HepG2 (cell line): ENCODE measurements at regions not wholly inside any gene's neighbourhood (a gene's known extent, or its start where the extent isn't known, plus 50 kb on each side); places are given as distances from the start of the nearest gene placed in this dataset.

Source experiments
- ATAC-seq: fragments of 200-7000 bp; cut with Tn5 transposase; 3 replicates; pipeline ENCODE4 v1.9.1; 2020; ENCODE audit warnings: mild to moderate bottlenecking, moderate library complexity
- BruUV-seq: library from RNA; stranded (reverse); fragments of 400-500 nt; replicated peaks from 2 replicates; lab custom pipeline; 2021; lab: Mats Ljungman, UMichigan
- CTCF ChIA-PET: fragments of 300-600 bp; formaldehyde crosslinking; extraction: SDS; loops from one replicate; lab custom pipeline; 2021; ENCODE audit warnings: low total read pairs, inconsistent platforms, low intra/inter-chr PET ratio; lab: Yijun Ruan, JAX
- POLR2A ChIA-PET: fragments of 350-600 bp; sonication (Branson Sonifier 250); formaldehyde crosslinking; loops from one replicate; lab custom pipeline; 2020; ENCODE audit warnings: antibody characterized with exemption, inconsistent platforms; lab: Yijun Ruan, JAX
- DNase-seq: peaks from one replicate; pipeline ENCODE4 v3.0.0-alpha.2; 2015; ENCODE audit warnings: low spot score
- FAIRE-seq: peaks from 3 replicates; lab custom pipeline; 2011; peaks lifted over from hg19 to GRCh38; lab: Jason Lieb, UNC
- H2AFZ ChIP-seq: one replicate; pipeline ENCODE4 v1.6.1; 2011; ENCODE audit warnings: low read length, inconsistent platforms
- H3K27ac ChIP-seq: fragments of 300-600 bp; 3 replicates; pipeline ENCODE4 v1.8.0; 2011; ENCODE audit warnings: mixed run types, mild to moderate bottlenecking, mixed read lengths, low read length, inconsistent platforms; ENCODE audit not compliant: insufficient read depth; ENCODE audit errors: extremely low read length
- H3K27me3 ChIP-seq, 2 experiments: fragments of 200-600 bp in 1 of 2; 2 replicates in 1 of 2; 3 replicates in 1 of 2; pipeline versions ENCODE4 v1.6.0 to v1.8.0; 2011; ENCODE audit warnings: low read length in 2 of 2, mild to moderate bottlenecking in 2 of 2, moderate library complexity in 2 of 2, inconsistent platforms in 1 of 2; ENCODE audit not compliant: insufficient read depth in 2 of 2, control insufficient read depth in 1 of 2
- H3K36me3 ChIP-seq, 2 experiments: fragments of 200-600 bp in 1 of 2; replicated peaks in 1 of 2; 2 replicates in 1 of 2; 3 replicates in 1 of 2; pipeline versions ENCODE4 v1.5.1 to v1.8.0; 2011; ENCODE audit warnings: low read length in 2 of 2, inconsistent platforms in 1 of 2; ENCODE audit not compliant: insufficient read depth in 2 of 2, control insufficient read depth in 1 of 2
- H3K4me1 ChIP-seq: 2 replicates; pipeline ENCODE4 v1.5.1; 2012; ENCODE audit warnings: low read length, inconsistent platforms; ENCODE audit not compliant: insufficient read depth
- H3K4me2 ChIP-seq: 2 replicates; pipeline ENCODE4 v1.6.0; 2011; ENCODE audit warnings: low read depth, low read length, inconsistent platforms
- H3K4me3 ChIP-seq, 3 experiments: fragments of 200-600 bp in 1 of 3; sonication (generic), shearing (Covaris generic) in 1 of 3; replicated peaks in 1 of 3; 2 replicates each; pipeline ENCODE4 v1.5.1; 2011 to 2016; ENCODE audit warnings: low read length in 3 of 3, inconsistent platforms in 2 of 3, low read depth in 2 of 3, mild to moderate bottlenecking in 2 of 3, control low read depth in 1 of 3, mixed read lengths in 1 of 3; ENCODE audit not compliant: insufficient read depth in 1 of 3
- H3K79me2 ChIP-seq: one replicate; pipeline ENCODE4 v1.6.1; 2011; ENCODE audit warnings: low read length, inconsistent platforms; ENCODE audit not compliant: insufficient read depth
- H3K9ac ChIP-seq: 2 replicates; pipeline ENCODE4 v1.6.0; 2011; ENCODE audit warnings: mild to moderate bottlenecking, low read depth, low read length, inconsistent platforms; ENCODE audit not compliant: insufficient read depth
- H3K9me3 ChIP-seq: 2 replicates; pipeline ENCODE4 v1.5.1; 2012; ENCODE audit warnings: mild to moderate bottlenecking, low read length
- H4K20me1 ChIP-seq: 2 replicates; pipeline ENCODE4 v1.6.0; 2011; ENCODE audit warnings: inconsistent platforms, mild to moderate bottlenecking, low read length, moderate library complexity; ENCODE audit not compliant: insufficient read depth
- ATM ChIP-seq: fragments of 450-650 bp; IDR thresholded peaks from 2 replicates; pipeline ENCODE4 v1.7.1; 2017; ENCODE audit warnings: mild to moderate bottlenecking, borderline replicate concordance
- JARID2 ChIP-seq: sonication (generic); formaldehyde crosslinking; IDR thresholded peaks from 2 replicates; pipeline ENCODE4 v1.8.1; 2023; ENCODE audit warnings: missing genetic modification reagents, inconsistent platforms; ENCODE audit not compliant: insufficient replicate concordance
- MAFG ChIP-seq: sonication (generic); formaldehyde crosslinking; IDR thresholded peaks from 2 replicates; pipeline ENCODE4 v1.5.1; 2020; ENCODE audit warnings: mild to moderate bottlenecking, missing genetic modification reagents
- MED8 ChIP-seq: sonication (generic); formaldehyde crosslinking; IDR thresholded peaks from 2 replicates; pipeline ENCODE4 v1.8.1; 2023; ENCODE audit warnings: mild to moderate bottlenecking, missing genetic modification reagents; ENCODE audit not compliant: insufficient replicate concordance
- MLLT10 ChIP-seq: sonication (generic); formaldehyde crosslinking; IDR thresholded peaks from 2 replicates; pipeline ENCODE4 v1.4.0; 2020; ENCODE audit warnings: missing genetic modification reagents
- NFYC ChIP-seq: IDR thresholded peaks from 2 replicates; pipeline ENCODE4 v1.6.1; 2016; ENCODE audit warnings: missing genetic modification reagents, missing compliant biosample characterization
- PHF21A ChIP-seq: sonication (generic); formaldehyde crosslinking; IDR thresholded peaks from 2 replicates; pipeline ENCODE4 v1.5.0; 2020; ENCODE audit warnings: mild to moderate bottlenecking, missing genetic modification reagents
- SP140L ChIP-seq: sonication (generic); formaldehyde crosslinking; IDR thresholded peaks from 2 replicates; pipeline ENCODE4 v1.4.0; 2020; ENCODE audit warnings: missing genetic modification reagents, borderline replicate concordance
- ZNF124 ChIP-seq: sonication (generic); formaldehyde crosslinking; IDR thresholded peaks from 2 replicates; pipeline ENCODE4 v1.4.0; 2020; ENCODE audit warnings: missing genetic modification reagents
- ZNF224 ChIP-seq: sonication (generic); formaldehyde crosslinking; IDR thresholded peaks from 2 replicates; pipeline ENCODE4 v1.5.0; 2020; ENCODE audit warnings: mild to moderate bottlenecking, missing genetic modification reagents
- ZNF549 ChIP-seq: sonication (generic); formaldehyde crosslinking; IDR thresholded peaks from 2 replicates; pipeline ENCODE4 v1.5.0; 2020; ENCODE audit warnings: missing genetic modification reagents
- ZNF558 ChIP-seq: sonication (generic); formaldehyde crosslinking; IDR thresholded peaks from 2 replicates; pipeline ENCODE4 v1.9.0; 2022; ENCODE audit warnings: mild to moderate bottlenecking, missing genetic modification reagents, borderline replicate concordance
- ZNF781 ChIP-seq: sonication (generic); formaldehyde crosslinking; IDR thresholded peaks from 2 replicates; pipeline ENCODE4 v1.5.1; 2020; ENCODE audit warnings: borderline replicate concordance, mild to moderate bottlenecking, missing genetic modification reagents; ENCODE audit errors: not compliant biosample characterization
- ZNF850 ChIP-seq: sonication (generic); formaldehyde crosslinking; conservative IDR thresholded peaks from 2 replicates; pipeline ENCODE4 v1.9.0; 2021; ENCODE audit warnings: mild to moderate bottlenecking, missing genetic modification reagents
- WGBS: methylation state at CpG from one replicate; pipeline ENCODE4 v1.1.6; 2017; ENCODE audit warnings: low lambda C conversion rate; 5-methylcytosine and 5-hydroxymethylcytosine counted together
- in situ Hi-C: cut with HindIII; loops from 2 replicates; pipeline ENCODE4 v1.10.0; 2017; ENCODE audit warnings: low pct_unique_long_range_greater_than_20kb; ENCODE audit not compliant: extremely low pct_ligation_motif_present
- intact Hi-C: fragments of 100-400 bp; cut with micrococcal nuclease; formaldehyde crosslinking; loops from one replicate; pipeline ENCODE4 v1.10.0; 2022; ENCODE audit not compliant: unreplicated experiment
- TF ChIP-seq, protein P1 (sequence below): fragments of 450-650 bp; IDR thresholded peaks from 2 replicates; pipeline ENCODE4 v1.6.1; 2017; ENCODE audit warnings: mild to moderate bottlenecking
- TF ChIP-seq, protein P2 (sequence below): IDR thresholded peaks from 2 replicates; pipeline ENCODE4 v1.4.0; 2020; ENCODE audit warnings: mild to moderate bottlenecking, missing genetic modification reagents
- TF ChIP-seq, protein P3 (sequence below): sonication (generic); formaldehyde crosslinking; IDR thresholded peaks from 2 replicates; pipeline ENCODE4 v1.8.0; 2023; ENCODE audit warnings: mild to moderate bottlenecking, missing genetic modification reagents

DNA sequence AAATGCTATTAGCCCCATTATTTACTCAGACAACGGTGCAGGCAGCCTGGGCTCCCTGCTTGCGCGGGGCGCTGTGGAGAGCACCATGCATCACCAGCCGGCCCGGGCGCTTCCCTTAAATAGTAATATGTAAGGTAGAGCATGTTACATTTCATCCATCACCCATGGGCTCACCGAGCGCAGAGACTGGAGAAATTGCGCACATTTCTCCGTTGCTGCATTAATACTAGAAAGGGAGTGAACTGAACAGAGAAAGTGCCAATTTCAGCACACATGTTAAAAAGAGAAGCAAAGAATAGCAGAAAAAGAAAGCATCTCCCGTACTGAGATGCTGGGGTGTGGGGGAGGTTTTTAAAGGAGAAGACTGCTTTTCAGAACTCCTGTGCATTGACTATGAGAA, 400.3 kb downstream of the ZSWIM6 start (continued):
- TF ChIP-seq, protein P1, sequence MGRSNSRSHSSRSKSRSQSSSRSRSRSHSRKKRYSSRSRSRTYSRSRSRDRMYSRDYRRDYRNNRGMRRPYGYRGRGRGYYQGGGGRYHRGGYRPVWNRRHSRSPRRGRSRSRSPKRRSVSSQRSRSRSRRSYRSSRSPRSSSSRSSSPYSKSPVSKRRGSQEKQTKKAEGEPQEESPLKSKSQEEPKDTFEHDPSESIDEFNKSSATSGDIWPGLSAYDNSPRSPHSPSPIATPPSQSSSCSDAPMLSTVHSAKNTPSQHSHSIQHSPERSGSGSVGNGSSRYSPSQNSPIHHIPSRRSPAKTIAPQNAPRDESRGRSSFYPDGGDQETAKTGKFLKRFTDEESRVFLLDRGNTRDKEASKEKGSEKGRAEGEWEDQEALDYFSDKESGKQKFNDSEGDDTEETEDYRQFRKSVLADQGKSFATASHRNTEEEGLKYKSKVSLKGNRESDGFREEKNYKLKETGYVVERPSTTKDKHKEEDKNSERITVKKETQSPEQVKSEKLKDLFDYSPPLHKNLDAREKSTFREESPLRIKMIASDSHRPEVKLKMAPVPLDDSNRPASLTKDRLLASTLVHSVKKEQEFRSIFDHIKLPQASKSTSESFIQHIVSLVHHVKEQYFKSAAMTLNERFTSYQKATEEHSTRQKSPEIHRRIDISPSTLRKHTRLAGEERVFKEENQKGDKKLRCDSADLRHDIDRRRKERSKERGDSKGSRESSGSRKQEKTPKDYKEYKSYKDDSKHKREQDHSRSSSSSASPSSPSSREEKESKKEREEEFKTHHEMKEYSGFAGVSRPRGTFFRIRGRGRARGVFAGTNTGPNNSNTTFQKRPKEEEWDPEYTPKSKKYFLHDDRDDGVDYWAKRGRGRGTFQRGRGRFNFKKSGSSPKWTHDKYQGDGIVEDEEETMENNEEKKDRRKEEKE, result no peak
- TF ChIP-seq, protein P2, sequence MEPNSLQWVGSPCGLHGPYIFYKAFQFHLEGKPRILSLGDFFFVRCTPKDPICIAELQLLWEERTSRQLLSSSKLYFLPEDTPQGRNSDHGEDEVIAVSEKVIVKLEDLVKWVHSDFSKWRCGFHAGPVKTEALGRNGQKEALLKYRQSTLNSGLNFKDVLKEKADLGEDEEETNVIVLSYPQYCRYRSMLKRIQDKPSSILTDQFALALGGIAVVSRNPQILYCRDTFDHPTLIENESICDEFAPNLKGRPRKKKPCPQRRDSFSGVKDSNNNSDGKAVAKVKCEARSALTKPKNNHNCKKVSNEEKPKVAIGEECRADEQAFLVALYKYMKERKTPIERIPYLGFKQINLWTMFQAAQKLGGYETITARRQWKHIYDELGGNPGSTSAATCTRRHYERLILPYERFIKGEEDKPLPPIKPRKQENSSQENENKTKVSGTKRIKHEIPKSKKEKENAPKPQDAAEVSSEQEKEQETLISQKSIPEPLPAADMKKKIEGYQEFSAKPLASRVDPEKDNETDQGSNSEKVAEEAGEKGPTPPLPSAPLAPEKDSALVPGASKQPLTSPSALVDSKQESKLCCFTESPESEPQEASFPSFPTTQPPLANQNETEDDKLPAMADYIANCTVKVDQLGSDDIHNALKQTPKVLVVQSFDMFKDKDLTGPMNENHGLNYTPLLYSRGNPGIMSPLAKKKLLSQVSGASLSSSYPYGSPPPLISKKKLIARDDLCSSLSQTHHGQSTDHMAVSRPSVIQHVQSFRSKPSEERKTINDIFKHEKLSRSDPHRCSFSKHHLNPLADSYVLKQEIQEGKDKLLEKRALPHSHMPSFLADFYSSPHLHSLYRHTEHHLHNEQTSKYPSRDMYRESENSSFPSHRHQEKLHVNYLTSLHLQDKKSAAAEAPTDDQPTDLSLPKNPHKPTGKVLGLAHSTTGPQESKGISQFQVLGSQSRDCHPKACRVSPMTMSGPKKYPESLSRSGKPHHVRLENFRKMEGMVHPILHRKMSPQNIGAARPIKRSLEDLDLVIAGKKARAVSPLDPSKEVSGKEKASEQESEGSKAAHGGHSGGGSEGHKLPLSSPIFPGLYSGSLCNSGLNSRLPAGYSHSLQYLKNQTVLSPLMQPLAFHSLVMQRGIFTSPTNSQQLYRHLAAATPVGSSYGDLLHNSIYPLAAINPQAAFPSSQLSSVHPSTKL (CRISPR knock-in tag), result no peak
- TF ChIP-seq MED8 (CRISPR knock-in tag), result no peak
- TF ChIP-seq JARID2, result no peak
- TF ChIP-seq, all 625 proteins: peak for 0

DNA sequence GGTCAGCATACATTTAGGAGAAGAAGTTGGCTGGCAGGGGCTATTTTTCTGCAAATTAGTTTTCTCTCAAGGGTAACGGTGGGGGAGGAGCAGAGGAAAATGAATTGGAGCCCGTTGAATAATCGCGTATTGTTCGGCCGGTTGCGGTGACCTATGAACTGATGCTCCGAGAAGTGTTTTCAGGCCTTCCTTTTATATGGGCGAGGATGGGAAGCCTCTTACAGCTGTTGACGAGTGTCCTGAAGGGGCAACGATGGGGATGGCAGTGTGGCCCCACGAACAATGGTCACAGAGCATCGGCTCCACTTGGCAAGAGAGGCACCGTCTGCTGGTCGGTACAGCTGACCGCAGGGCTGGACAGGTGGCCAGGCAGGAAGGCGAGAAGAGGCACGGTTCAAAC, 400.7 kb downstream of the ZSWIM6 start:
- 66% methylated on average over 18 of the region's 18 CpGs for WGBS
- H3K79me2 ChIP-seq, result no peaks in the 10 kb centered on the region
- H3K4me2 ChIP-seq, result no peak overlapping the region
- no peak overlapping the region for H3K4me3 ChIP-seq
- no TSS peak for BruUV-seq
- POLR2A ChIA-PET, result no interaction called here
- peaks cover 0 to 3% of the 10 kb centered on the region in 2 experiments; a peak in 1 of 5 replicates for H3K27me3 ChIP-seq
- ATAC-seq (no peak), DNase-seq (no peak), FAIRE-seq (no peak)
- no peak overlapping the region for H3K9ac ChIP-seq
- no peaks in the 10 kb centered on the region for H3K9me3 ChIP-seq
- no peaks in the 10 kb centered on the region for H3K4me1 ChIP-seq
- intact Hi-C loops (no loop called here), in situ Hi-C loops (no loop called here)
- H3K36me3 ChIP-seq, result no peaks in the 10 kb centered on the region
- H4K20me1 ChIP-seq, result no peaks in the 10 kb centered on the region
- no peak overlapping the region for H2AFZ ChIP-seq
- H3K27ac ChIP-seq, result no peak overlapping the region
- CTCF ChIA-PET, result no interaction called here
- TF ChIP-seq NFYC (no peak), MAFG (CRISPR knock-in tag) (no peak), ZNF781 (CRISPR knock-in tag) (no peak), ZNF850 (CRISPR knock-in tag) (no peak), ZNF124 (CRISPR knock-in tag) (no peak), ATM (no peak), ZNF558 (no peak), SP140L (CRISPR knock-in tag) (no peak), ZNF224 (CRISPR knock-in tag) (no peak), ZNF549 (no peak), MLLT10 (no peak), PHF21A (no peak)
- TF ChIP-seq, protein P3, sequence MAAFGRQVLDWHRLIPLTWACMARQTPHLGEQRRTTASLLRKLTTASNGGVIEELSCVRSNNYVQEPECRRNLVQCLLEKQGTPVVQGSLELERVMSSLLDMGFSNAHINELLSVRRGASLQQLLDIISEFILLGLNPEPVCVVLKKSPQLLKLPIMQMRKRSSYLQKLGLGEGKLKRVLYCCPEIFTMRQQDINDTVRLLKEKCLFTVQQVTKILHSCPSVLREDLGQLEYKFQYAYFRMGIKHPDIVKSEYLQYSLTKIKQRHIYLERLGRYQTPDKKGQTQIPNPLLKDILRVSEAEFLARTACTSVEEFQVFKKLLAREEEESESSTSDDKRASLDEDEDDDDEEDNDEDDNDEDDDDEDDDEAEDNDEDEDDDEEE (CRISPR knock-in tag), result no peak
